Caco-2 (cell line): ENCODE measurements at regions not wholly inside any gene's neighbourhood (a gene's known extent, or its start where the extent isn't known, plus 50 kb on each side); places are given as distances from the start of the nearest gene placed in this dataset.

Experiments used
- BruUV-seq: library from RNA; stranded (reverse); fragments of 400-500 nt; replicated peaks from 2 replicates; lab custom pipeline; 2021; lab: Mats Ljungman, UMichigan
- CTCF ChIA-PET: fragments of 300-600 bp; sonication (Branson Sonifier 250); formaldehyde crosslinking; loops from one replicate; lab custom pipeline; 2022; ENCODE audit warnings: antibody characterized with exemption; lab: Charles Lee
- POLR2A ChIA-PET: fragments of 300-600 bp; sonication (Branson Sonifier 250); formaldehyde crosslinking; loops from one replicate; lab custom pipeline; 2022; ENCODE audit warnings: antibody characterized with exemption; lab: Charles Lee
- DNase-seq, 2 experiments: peaks; one replicate each; pipeline versions ENCODE4 v3.0.0 to v3.0.0-alpha.2; 2020 to 2022
- H3K27me3 ChIP-seq: replicated peaks from 2 replicates; pipeline ENCODE4 v1.6.0; 2011; ENCODE audit warnings: low read length; ENCODE audit not compliant: control insufficient read depth, insufficient read depth
- H3K36me3 ChIP-seq: 2 replicates; pipeline ENCODE4 v1.5.1; 2011; ENCODE audit warnings: low read length; ENCODE audit not compliant: control insufficient read depth, insufficient read depth
- H3K4me1 ChIP-seq: fragments of 250-450 bp; sonication (Bioruptor Pico); 2 replicates; pipeline ENCODE4 v1.5.1; 2020; ENCODE audit warnings: mild to moderate bottlenecking
- H3K4me3 ChIP-seq: 2 replicates; pipeline ENCODE4 v1.5.1; 2011; ENCODE audit warnings: low read depth, mild to moderate bottlenecking, control low read depth, low read length
- H3K9me3 ChIP-seq: fragments of 250-450 bp; sonication (Bioruptor Pico); 2 replicates; pipeline ENCODE4 v1.5.1; 2020; ENCODE audit warnings: mild to moderate bottlenecking, moderate library complexity
- H3K27ac Mint-ChIP-seq: one replicate; pipeline ENCODE4 v1.8.0; 2022; ENCODE audit warnings: mixed read lengths; ENCODE audit not compliant: unreplicated experiment
- H3K27me3 Mint-ChIP-seq: one replicate; pipeline ENCODE4 v1.8.0; 2022; ENCODE audit warnings: mixed read lengths; ENCODE audit not compliant: insufficient read depth, unreplicated experiment
- H3K36me3 Mint-ChIP-seq: one replicate; pipeline ENCODE4 v1.8.0; 2022; ENCODE audit warnings: mild to moderate bottlenecking, mixed read lengths; ENCODE audit not compliant: insufficient read depth, unreplicated experiment
- H3K4me1 Mint-ChIP-seq: one replicate; pipeline ENCODE4 v1.8.0; 2022; ENCODE audit warnings: low read depth, mixed read lengths; ENCODE audit not compliant: unreplicated experiment
- H3K4me3 Mint-ChIP-seq: one replicate; pipeline ENCODE4 v1.8.0; 2022; ENCODE audit warnings: mild to moderate bottlenecking, moderate library complexity, mixed read lengths; ENCODE audit not compliant: unreplicated experiment
- H3K9me3 Mint-ChIP-seq: one replicate; pipeline ENCODE4 v1.8.0; 2022; ENCODE audit warnings: mixed read lengths; ENCODE audit not compliant: unreplicated experiment
- CTCF ChIP-seq, 2 experiments: fragments of 200-600 bp in 1 of 2; IDR thresholded peaks; 1 replicate in 1 of 2; 2 replicates in 1 of 2; pipeline versions ENCODE4 v1.5.1 to v1.8.0; 2011 to 2022; ENCODE audit warnings: antibody characterized with exemption in 1 of 2, control low read depth in 1 of 2, inconsistent platforms in 1 of 2, low read depth in 1 of 2, low read length in 1 of 2, mild to moderate bottlenecking in 1 of 2, moderate library complexity in 1 of 2; ENCODE audit not compliant: insufficient read depth in 1 of 2, severe bottlenecking in 1 of 2, unreplicated experiment in 1 of 2
- intact Hi-C: fragments of 100-400 bp; cut with micrococcal nuclease; formaldehyde crosslinking; loops from one replicate; pipeline ENCODE4 v1.10.0; 2022; ENCODE audit not compliant: unreplicated experiment

- no peaks in the 10 kb centered on the region for H3K36me3 Mint-ChIP-seq
- H3K27me3 Mint-ChIP-seq = no peaks in the 10 kb centered on the region
- Histone ChIP-seq H3K4me3 (no peak overlapping the region), H3K36me3 (no peaks in the 10 kb centered on the region), H3K27me3 (no peaks in the 10 kb centered on the region), H3K9me3 (no peaks in the 10 kb centered on the region), H3K4me1 (no peaks in the 10 kb centered on the region)
- intact Hi-C loops = no loop called here
- no peak overlapping the region for H3K27ac Mint-ChIP-seq
- H3K4me1 Mint-ChIP-seq = no peaks in the 10 kb centered on the region
- H3K9me3 Mint-ChIP-seq = no peaks in the 10 kb centered on the region
- no TSS peak for BruUV-seq
- TF ChIP-seq CTCF (IDR thresholded peaks at IDR 0.05; ENCODE audit: insufficient read depth in 1 of 2, low read depth in 1 of 2, low read length in 1 of 2, severe bottlenecking in 1 of 2, unreplicated experiment in 1 of 2) = no peak
- POLR2A ChIA-PET = no interaction called here
- no peak for DNase-seq
- H3K4me3 Mint-ChIP-seq = no peak overlapping the region
- CTCF ChIA-PET = interaction anchor here (0.5 kb wide), 1 partner anchor 507 kb away, joined by 7 read pairs; no protein-coding TSS in a partner anchor
Measured at GRCh38 chr2:65536596-65536995, 104.2 kb upstream of the SPRED2 start.

- Mint-ChIP-seq H3K9me3 (no peaks in the 10 kb centered on the region), H3K36me3 (no peaks in the 10 kb centered on the region), H3K27ac (no peak overlapping the region), H3K4me3 (no peak overlapping the region), H3K4me1 (peaks cover 6% of the 10 kb centered on the region), H3K27me3 (no peaks in the 10 kb centered on the region)
- Histone ChIP-seq H3K27me3 (no peaks in the 10 kb centered on the region), H3K36me3 (no peaks in the 10 kb centered on the region), H3K4me3 (no peak overlapping the region), H3K4me1 (peaks cover 10% of the 10 kb centered on the region), H3K9me3 (no peaks in the 10 kb centered on the region)
- DNase-seq = no peak
- ChIA-PET CTCF (no interaction called here), POLR2A (interaction anchor here (0.7 kb wide), 1 partner anchor 170 kb away, joined by 3 read pairs; no protein-coding TSS in a partner anchor)
- no TSS peak for BruUV-seq
- TF ChIP-seq CTCF (IDR thresholded peaks at IDR 0.05; ENCODE audit: insufficient read depth in 1 of 2, low read depth in 1 of 2, low read length in 1 of 2, severe bottlenecking in 1 of 2, unreplicated experiment in 1 of 2) = no peak
- intact Hi-C loops = no loop called here
Measured at GRCh38 chr2:65532937-65533336, 100.5 kb upstream of the SPRED2 start.

GRCh38 chr2:65532326-65532725 lies 99.9 kb upstream of the SPRED2 start:
- Mint-ChIP-seq H3K4me1 (peaks cover 12% of the 10 kb centered on the region), H3K4me3 (no peak overlapping the region), H3K27ac (no peak overlapping the region), H3K36me3 (no peaks in the 10 kb centered on the region), H3K9me3 (no peaks in the 10 kb centered on the region), H3K27me3 (no peaks in the 10 kb centered on the region)
- no peak for DNase-seq
- intact Hi-C loops = no loop called here
- no peak overlapping the region for H3K4me3 ChIP-seq
- no peaks in the 10 kb centered on the region for H3K27me3 ChIP-seq
- CTCF ChIA-PET = no interaction called here
- H3K9me3 ChIP-seq = no peaks in the 10 kb centered on the region
- POLR2A ChIA-PET = interaction anchor here (0.7 kb wide), 1 partner anchor 169 kb away, joined by 3 read pairs; no protein-coding TSS in a partner anchor
- H3K36me3 ChIP-seq = no peaks in the 10 kb centered on the region
- BruUV-seq = no TSS peak
- TF ChIP-seq CTCF (IDR thresholded peaks at IDR 0.05; ENCODE audit: insufficient read depth in 1 of 2, low read depth in 1 of 2, low read length in 1 of 2, severe bottlenecking in 1 of 2, unreplicated experiment in 1 of 2) = no peak
- H3K4me1 ChIP-seq = peaks cover 16% of the 10 kb centered on the region
